SKM-1 (cell line): ENCODE measurements at regions not wholly inside any gene's neighbourhood (a gene's known extent, or its start where the extent isn't known, plus 50 kb on each side); places are given as distances from the start of the nearest gene placed in this dataset.

Experiments
- DNase-seq: peaks from one replicate; lab custom pipeline; 2025; ENCODE audit not compliant: unreplicated experiment; lab: John Stamatoyannopoulos, UW

DNA sequence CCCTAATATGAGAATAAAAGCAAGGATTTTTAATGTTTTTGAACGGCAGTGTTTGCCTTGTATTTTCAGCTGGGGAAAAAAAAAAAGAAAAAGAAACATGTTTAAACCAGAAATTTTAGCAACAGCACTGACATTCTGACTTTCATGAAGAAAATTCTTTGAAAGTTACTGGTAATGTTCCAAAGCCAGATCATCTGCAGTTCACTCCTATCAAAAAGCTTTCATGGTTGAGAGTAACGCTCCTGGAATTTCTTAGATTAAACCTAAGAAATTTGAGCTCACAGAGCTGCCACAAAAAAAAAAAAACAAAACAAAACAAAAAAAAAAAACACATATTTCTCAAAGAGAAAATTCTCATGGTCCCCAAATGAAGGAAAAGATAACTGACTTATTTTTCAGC, 1106.7 kb downstream of the EFNB2 start:
- no peak for DNase-seq

DNA sequence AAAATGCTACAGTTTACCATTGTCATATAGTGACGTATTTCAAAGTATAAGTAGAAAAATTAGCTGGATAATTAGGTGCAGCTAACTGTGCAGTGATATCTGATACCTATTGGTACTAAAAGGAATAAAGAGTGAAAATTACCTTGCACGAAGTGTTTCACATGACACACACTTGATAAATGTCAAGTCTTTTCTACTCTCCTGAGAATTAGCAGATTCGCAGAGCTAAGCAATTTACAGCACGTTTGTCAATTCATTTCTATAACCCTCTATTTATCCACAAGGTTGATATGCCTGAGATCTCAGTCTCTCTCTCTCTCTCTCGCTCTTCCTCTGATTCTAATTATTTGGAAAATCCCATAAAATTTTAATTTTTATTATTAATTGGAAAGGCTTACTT, 1109.0 kb downstream of the EFNB2 start:
- DNase-seq, result no peak

DNA sequence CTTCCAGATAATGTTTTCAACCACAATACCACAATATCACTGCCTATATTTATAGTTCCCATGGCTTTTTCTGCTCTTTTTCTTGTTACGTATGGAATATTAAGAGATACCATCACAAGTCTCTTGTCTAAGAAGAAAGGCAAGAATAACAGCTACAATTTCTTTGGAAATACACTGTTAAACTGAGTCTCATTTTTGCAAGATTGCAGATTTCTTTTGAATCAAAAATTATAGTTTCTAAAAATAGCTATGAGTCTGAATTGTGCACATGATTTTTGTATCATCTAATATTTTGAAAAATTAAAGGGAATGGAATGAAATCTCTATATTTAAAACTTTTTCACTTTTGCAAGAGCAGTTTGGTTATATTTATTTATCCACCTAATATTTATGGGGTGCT, 1120.8 kb downstream of the EFNB2 start:
- no peak for DNase-seq

- DNase-seq, result no peak
Observed at GRCh38 chr13:105412171-105412570, 1123.3 kb downstream of the EFNB2 start.

- no peak for DNase-seq
Observed at GRCh38 chr13:105410602-105411001, 1124.9 kb downstream of the EFNB2 start.

GRCh38 chr13:105406551-105406950, 1128.9 kb downstream of the EFNB2 start:
- no peak for DNase-seq

GRCh38 chr13:105403086-105403485, 1132.4 kb downstream of the EFNB2 start:
- DNase-seq, result no peak

DNA sequence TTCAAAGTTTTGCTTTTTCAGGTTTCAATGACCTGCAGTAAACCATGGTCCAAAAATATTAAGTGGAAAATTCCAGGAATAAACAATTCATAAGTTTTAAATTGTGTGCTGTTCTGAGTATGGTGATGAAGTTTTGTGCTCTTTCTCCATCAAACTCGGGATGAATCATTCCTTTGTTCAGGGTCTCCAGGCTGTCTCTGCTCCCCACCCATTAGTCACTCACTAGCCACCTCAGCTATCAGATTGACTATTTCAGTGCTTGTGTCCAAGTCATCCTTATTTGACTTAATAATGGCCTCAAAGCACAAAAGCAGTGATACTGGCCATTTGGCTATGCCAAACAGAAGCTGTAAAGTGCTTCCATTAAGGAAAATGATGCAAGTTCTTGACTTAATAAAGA, 1140.4 kb downstream of the EFNB2 start:
- DNase-seq, result no peak

- DNase-seq, result peak; percentile 55
Observed at GRCh38 chr13:105389373-105389772, 1146.1 kb downstream of the EFNB2 start.

DNA sequence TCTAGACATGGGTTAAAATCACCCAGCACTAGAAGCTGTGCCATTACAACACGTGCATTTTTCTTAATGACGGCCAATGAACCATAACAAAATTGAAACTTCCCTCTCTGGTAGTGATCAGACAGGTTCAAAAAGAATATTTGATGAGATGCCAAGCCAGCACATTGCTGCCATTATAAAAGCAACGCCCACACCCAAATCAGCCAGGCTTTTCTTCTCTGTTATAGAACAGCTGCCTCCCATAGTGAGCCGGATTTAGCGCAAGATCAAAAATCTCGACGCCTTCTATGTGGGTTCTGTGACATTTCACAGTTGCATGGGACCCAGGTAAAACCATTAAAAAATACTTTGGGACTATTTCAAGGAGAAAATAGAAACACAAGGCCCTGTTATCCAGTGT, 1158.0 kb downstream of the EFNB2 start:
- DNase-seq, result no peak

DNA sequence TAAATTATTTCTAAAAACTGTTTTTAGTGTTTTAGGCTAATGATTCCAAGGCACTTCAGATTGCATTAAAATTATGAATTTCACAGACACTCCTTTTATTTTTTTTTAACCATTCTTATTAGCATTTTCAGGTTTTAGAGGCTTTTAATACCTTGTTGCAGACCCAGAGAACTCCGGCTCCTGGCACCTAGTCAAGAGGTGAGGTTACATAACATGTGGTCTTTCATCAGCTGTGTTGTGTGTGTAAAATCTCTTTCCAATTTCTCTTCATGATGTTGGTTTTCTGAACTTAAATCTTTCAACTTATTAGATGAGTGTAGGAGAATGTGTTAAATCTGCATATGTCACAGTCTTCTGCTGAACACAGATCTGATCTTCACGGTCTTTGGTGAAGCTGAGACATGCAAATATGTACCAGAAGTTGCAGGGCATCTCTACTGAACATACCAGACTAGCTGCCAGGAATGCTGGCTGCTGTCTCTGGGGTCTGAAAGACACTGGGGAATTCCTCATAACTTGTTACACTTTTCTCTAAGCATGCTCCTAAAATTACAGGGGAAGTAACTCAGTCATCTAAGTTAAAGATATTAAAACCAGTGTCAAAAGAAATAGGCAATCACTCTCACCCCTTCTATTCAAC, 1165.3 kb downstream of the EFNB2 start:
- no peak for DNase-seq

DNA sequence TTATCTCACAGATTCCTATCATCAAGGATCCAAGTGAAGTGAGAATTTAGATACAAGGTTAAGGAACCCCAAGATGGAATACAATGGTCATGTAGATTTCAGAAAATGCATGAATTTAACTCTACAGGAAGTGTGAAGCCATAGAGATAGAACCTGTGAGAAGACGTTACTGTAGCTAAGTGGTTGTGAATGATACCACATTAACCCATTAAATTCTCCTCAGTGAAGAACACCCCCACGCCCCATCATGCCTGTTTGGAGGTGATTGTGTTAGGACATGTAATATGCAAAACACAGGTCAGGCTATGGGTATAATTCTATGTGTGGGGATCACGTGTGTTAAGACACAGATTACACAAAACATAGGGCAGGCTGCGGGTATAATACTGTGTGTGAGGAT, 1166.7 kb downstream of the EFNB2 start:
- DNase-seq, result no peak

- DNase-seq, result peak; percentile 40
Observed at GRCh38 chr13:105365831-105366230, 1169.6 kb downstream of the EFNB2 start.

GRCh38 chr13:105365021-105365550, 1170.4 kb downstream of the EFNB2 start:
- DNase-seq, result no peak

DNA sequence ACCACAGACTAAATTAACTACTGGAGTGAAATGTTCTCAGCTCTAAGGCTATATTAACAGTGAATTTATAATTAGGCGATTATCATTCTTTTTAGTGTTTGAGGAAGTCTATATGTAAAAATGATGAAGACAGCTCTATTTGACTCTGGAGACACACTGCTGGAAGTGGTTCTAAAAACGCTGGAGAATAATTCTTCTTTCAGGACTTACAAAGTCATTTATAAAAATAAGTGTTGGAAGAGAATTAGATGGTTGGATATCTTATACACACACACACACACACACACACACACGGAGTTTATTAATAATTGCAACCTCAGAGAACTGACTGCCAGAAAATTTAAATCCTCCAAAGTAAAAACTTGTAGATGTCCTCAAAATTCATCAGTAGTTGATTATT, 1171.3 kb downstream of the EFNB2 start:
- DNase-seq, result no peak

DNA sequence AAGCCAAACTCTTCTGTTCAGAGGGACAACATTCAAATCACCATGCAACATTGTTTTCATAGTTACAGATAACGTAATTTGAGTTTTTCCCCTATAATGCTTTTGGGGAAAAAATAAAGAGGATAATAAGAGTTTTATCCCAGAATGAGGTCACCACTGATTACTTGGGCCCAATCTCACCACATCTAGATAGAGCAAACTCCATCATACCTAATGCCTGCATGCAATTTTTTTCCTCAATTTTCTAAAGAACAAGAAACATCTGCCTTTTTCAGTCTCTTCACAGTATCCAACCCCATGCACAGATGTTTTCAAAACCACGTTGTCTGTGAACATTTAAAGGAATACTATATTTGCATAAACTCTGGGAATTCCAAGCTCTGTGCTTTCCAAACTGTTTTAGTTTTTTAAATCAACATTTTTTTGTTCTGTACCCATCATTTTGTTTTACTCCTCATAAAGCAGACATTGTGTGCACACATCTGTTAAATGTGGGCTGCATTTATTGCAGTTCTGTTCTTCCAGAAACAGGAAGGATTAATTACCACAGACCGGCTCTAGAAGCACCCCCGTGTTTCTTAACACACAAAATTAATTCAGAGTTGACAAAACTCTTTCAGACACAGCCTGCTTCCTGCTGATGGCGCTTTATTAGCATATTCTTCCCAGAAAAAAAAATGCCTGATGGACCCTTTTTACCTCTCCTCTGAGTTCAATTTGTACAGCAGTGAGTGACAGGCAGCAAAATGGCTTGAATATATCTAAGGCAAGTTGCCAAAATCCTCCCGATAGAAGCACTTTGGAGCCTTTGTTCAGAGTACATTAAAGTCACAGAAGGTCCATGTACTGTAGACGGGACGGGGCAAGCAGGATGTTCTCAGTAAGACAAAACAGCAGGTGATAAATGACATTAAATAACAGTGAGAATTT, 1171.9 kb downstream of the EFNB2 start:
- DNase-seq, result peak; percentile 38

- no peak for DNase-seq
Observed at GRCh38 chr13:105353654-105354053, 1181.8 kb downstream of the EFNB2 start.

GRCh38 chr13:105349082-105349723, 1186.3 kb downstream of the EFNB2 start:
- DNase-seq, result no peak

DNA sequence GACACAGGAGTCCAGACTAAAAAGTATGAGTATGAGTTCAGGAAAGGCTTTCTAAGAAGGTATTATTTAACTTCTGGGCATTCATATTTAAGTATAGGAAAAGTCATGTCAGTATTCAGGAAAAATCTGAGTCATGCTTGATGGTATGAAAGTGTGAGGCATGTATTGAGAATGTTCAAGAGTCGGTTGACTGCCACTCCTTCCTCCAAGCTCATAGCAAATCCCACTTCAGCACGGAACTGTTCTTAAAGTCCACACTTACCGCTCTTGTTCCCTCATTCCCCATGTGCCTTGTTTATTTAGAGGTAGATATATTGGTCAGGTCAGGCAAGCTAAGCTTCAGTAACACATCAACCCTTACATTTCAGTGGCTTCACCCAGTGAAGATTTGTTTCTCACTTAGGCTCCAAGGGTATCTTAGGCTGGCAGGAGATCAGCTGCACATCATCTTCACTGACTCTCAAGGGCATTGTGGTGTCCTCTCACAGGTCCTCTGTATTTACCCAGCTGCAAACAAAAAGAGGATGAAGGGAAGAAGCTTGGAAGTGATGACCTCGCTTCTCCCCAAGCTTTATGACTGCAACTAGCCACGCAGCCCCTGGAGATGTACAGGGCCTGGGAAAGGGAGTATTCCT, 1189.2 kb downstream of the EFNB2 start:
- no peak for DNase-seq

- no peak for DNase-seq
Observed at GRCh38 chr13:105345730-105346129, 1189.7 kb downstream of the EFNB2 start.

- no peak for DNase-seq
Observed at GRCh38 chr13:105345131-105345530, 1190.3 kb downstream of the EFNB2 start.
